CD4-positive, alpha-beta T cell treated with Interleukin-4 for 1 hour (primary cell): ENCODE measurements at regions not wholly inside any gene's neighbourhood (a gene's known extent, or its start where the extent isn't known, plus 50 kb on each side); places are given as distances from the start of the nearest gene placed in this dataset.

Experiments
- DNase-seq, 2 donors: peaks; one replicate each; pipeline ENCODE4 v3.0.0-alpha.2; 2020 to 2022

- no peak for DNase-seq
These were observed 377.6 kb downstream of the DNAH5 start for GRCh38 chr5:13566871-13567339.

- no peak for DNase-seq
These were observed 386.1 kb downstream of the DNAH5 start for GRCh38 chr5:13558408-13558807.

GRCh38 chr5:13553896-13554295 lies 390.6 kb downstream of the DNAH5 start:
- DNase-seq, result no peak

GRCh38 chr5:13552361-13552760 lies 392.1 kb downstream of the DNAH5 start:
- no peak for DNase-seq

DNA sequence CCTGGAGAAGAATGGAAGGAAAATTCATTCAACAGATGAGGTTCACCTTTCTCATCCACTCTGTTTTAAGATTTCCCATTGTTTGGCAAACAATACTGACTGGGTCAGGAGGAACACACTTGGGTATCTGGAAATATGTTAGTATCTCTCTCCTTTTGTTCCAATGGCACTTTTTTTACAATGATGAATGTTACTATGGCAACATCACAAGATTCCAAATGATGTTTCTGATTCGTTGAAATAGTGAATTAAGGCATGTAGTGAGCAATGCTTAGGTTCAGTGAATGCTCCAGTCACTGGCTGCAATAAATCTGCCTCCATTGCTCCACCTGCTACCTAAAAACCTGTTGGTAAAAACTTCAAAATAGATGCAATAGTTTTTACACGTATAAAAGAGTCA lies 392.8 kb downstream of the DNAH5 start:
- DNase-seq, result no peak

- no peak for DNase-seq
These were observed 404.2 kb downstream of the DNAH5 start for GRCh38 chr5:13540168-13540750.

- DNase-seq, result no peak
These were observed 407.6 kb downstream of the DNAH5 start for GRCh38 chr5:13536933-13537332.

- DNase-seq, result no peak
These were observed 410.7 kb downstream of the DNAH5 start for GRCh38 chr5:13533833-13534232.

DNA sequence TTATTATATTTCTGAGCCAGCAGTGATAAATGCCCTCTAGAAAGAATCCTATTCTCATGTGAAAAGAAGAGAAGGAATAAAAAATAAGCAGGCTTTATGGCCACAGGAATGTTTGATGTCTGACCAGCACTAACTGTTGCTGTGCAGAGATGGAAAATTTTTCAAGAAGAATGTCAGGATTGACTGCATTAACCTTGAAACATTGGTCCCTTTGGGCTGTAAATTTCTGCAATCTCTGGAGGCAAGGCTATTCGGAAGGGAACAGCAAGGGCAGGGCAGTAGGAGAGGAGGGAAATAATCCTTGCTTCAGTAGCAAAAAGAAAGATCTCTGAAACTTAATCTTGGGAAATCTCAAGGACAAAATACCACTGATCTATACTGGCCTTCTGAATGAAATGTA lies 415.2 kb downstream of the DNAH5 start:
- DNase-seq, result no peak

DNA sequence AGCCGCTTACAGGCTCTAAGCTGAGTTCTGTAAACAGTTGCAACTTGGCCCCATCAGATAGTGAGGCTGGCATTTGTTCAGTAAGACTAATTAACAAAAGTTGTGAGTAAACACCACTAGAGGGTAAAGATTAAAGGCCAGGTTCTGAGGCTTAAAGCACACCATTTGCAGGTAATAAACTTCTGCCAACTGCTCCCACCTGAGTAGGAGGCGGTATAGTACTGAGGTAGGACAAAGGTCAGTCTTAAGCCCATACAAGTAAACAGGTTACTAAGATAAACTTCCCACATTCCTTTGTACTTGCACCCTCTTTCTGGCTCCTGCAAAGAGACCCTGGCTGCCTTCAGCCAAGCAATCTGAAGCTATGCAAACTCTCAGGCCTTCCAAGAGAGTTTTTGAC lies 419.6 kb downstream of the DNAH5 start:
- no peak for DNase-seq

DNA sequence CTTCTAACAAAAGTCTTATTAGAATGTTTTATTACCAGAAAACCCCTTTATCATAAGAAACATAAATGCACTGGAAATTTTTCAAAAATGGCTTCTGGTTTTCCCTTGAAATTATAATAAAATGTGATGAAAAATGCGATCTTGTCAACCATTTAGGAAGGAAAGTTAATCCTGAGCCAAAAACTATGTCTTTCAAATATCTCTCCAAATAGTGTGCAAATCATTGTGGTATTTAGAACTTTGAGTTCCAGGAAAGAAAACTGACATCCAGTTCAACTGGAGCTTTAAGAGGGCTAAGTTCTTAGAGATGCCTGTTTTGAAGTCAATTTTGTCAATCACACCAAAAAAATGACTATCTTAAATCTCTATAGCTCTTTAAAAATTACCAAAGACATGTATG lies 425.4 kb downstream of the DNAH5 start:
- no peak for DNase-seq

- DNase-seq, result no peak
These were observed 428.3 kb downstream of the DNAH5 start for GRCh38 chr5:13516195-13516594.

DNA sequence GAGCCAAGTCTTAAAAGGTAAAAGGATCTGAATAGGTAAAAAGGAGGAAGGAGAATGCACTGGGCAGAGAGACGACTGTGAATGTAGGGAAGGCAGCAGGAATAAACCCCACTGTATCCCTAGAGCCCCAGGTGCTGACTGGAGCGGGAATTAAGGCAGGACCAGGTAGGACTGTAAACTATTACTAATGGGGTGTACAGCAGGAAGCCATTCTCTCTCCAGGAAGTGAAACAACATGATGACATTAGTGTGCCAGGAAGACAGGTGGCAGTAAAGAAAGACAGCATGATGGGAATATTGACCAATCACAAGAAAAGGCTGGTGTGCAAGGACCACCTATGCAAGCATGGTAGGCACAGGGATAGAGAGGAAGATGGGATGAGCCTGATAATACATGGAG lies 433.0 kb downstream of the DNAH5 start:
- no peak for DNase-seq

DNA sequence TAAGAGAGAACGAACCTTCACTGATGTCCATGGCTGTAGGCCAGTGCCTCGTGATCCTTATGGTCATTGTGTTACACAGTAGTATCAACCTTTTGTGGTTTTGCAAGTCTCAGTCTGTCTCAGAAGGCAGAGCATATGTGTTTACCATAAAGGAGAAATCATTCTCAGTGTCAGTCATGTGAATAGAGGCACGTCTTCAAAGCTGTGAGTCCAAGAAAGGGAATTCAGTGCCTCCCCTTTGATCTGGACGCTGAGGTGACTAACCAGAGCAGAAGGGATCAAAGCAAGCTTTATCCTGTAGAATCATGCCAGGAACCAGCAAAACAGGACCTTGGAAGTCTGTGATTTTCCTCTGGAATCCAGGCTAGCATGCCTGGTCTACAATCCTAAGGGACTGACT lies 433.9 kb downstream of the DNAH5 start:
- DNase-seq, result no peak

- DNase-seq, result no peak
These were observed 435.9 kb downstream of the DNAH5 start for GRCh38 chr5:13508559-13508958.

DNA sequence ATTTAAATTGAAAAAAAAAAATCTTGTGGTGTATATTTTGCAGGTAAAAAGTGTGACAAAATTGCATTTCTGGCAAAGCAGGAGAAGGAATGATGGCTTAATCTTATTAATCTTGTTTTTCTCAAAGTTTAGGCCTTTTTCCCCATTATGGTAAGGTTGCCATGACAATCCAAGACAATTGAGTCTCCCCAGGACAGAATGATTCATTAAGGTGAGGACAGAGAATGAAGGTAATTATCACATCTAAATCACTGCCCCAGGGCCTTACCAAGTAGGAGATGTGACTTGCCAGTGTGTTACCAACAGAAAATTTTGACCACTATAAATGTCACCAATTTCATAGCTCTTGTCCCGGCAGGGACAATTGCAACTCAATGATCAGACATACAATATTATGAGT lies 439.2 kb downstream of the DNAH5 start:
- DNase-seq, result no peak

- no peak for DNase-seq
These were observed 441.5 kb downstream of the DNAH5 start for GRCh38 chr5:13503017-13503416.

DNA sequence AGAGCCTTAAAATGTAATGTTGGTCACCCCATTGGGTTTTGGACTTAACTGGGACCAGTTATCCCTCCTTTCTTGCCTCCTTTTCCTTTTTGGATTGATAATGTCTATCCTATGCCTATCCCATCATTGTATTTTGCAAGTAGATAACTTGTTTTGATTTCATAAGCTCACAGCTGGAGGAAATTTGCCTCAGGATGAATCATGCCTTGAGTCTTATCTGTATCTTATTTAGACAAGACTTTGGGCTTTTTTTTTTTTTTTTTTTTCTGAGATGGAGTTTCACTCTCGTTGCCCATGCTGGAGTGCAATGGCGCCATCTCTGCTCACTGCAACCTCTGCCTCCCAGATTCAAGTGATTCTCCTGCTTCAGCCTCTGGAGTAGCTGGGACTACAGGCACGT lies 443.3 kb downstream of the DNAH5 start:
- DNase-seq, result no peak

DNA sequence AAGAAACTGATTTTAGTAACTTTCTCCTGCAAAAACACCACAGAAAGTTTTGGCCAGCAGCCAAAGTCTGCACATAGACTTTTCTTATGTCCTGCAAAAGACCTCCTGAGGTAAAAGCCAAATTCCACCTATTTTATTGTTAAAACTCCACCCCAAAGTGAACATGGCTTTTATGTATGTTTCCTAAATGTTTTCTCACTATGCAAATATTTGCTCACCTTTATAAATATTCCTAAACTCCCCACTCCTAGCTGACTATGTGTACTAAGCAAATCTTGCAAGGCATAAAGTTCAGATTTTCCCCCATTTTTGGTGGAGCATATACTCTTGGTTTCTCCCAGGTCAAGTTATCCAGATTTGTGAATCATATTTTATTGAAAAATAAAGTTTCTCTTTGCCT lies 446.2 kb downstream of the DNAH5 start:
- no peak for DNase-seq

- no peak for DNase-seq
These were observed 456.1 kb downstream of the DNAH5 start for GRCh38 chr5:13488254-13488931.

GRCh38 chr5:13480834-13481233 lies 463.7 kb downstream of the DNAH5 start:
- DNase-seq, result no peak

DNA sequence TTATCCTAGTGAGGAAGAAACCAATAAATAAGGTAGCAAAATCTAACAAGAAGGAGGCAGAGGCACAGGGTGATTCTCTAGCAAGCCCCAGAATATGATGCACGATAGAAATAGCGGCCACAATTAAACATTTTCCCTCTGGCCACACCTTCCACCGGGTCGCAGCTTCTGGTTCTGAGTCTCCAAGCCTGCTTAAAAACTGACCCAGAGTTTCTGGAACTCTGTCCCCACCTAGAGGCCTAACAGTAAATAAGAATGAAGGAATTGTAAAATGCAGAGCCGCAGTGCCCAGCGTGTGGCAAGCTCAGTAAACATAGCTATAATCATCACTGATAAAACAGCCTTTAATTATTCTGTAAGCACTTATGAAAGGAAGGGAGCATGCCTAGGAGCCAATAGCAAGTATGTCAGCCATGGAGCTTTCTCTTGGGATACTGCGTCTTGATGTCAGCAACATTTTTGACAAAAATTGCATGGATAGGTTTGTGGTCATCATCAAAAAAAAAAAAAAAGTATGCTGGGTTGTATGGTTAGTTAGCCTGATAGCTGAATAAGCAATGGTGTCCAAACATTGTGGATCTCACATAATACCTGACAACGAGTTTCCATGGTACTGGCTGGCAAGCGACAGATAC lies 465.5 kb downstream of the DNAH5 start:
- peak in 1 of 2 donors; percentile 2 for DNase-seq

- DNase-seq, result no peak
These were observed 467.3 kb downstream of the DNAH5 start for GRCh38 chr5:13477118-13477737.

DNA sequence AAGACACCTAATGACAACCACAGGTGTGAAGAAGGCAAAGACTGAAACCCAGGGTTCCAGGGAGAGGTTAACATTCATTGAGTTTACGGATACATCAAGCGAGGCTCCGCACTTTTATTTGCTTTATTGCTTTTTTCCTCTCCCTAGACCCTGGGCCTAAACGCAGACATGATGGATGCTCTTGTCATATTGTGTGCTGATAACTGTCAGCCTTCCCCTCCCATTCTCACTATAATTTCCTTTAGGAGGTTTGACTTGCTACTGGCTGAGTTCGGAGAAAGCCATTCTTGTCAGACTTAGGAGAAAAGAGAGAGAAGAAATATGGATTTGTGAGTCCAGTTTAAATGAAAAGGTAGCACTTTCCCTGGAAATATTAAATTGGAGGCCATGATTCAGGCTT lies 471.6 kb downstream of the DNAH5 start:
- DNase-seq, result no peak
